NCI-H446 (cell line): ENCODE measurements at regions not wholly inside any gene's neighbourhood (a gene's known extent, or its start where the extent isn't known, plus 50 kb on each side); places are given as distances from the start of the nearest gene placed in this dataset.
"Not testable (repeated sequence)": the region's sequence is repeated elsewhere in the genome, so short reads cannot be mapped to it uniquely, and the experiment has no call there.

Experiments
- DNase-seq, 2 experiments: peaks; one replicate each; lab custom pipeline; 2025; lab: John Stamatoyannopoulos, UW

DNA sequence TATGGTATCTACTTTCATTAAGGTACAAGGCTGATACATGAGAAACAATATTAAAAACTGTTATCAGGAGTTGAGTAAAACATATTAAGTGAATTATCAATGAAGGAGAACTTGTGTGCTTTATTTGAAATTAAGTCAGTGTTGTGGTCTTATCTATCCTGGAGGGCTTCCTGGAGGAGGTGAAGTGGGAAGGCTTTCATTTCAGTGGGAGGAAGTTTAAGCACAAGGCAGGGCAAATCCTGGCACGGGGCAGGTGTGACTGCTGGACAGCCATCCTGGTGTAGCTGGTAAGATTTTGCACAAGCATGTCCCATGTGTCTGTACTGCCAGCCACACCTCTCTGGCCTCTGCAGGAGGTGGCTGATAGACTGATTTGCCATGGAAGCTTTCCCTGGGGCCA, 159.7 kb upstream of the SKOR2 start:
- no peak for DNase-seq

- no peak for DNase-seq
Measured at GRCh38 chr18:47410139-47410538, 158.7 kb upstream of the SKOR2 start.

GRCh38 chr18:47409519-47409918, 158.1 kb upstream of the SKOR2 start:
- no peak for DNase-seq

GRCh38 chr18:47407736-47408135, 156.3 kb upstream of the SKOR2 start:
- DNase-seq, result no peak

GRCh38 chr18:47404845-47405244, 153.4 kb upstream of the SKOR2 start:
- no peak for DNase-seq

- no peak for DNase-seq
Measured at GRCh38 chr18:47403949-47404348, 152.5 kb upstream of the SKOR2 start.

DNA sequence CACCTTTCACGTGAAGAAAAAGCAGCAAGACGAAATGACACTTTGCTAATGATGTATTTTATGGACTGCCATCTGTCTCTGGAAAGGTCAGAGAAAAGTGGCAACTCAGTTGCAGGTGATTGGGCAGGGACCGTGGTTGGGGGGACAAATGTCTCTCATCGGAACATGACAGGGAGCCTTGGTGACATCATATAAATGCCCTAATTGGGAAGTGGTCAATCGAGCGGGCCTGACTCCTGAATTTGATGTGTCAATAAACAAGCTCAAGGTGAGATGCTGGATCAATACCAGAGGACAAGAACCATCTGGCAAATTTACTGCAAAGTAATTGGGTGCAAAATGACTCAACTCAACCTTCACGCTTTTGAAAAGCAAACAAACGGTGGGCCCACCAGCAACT, 151.9 kb upstream of the SKOR2 start:
- no peak for DNase-seq

- no peak for DNase-seq
Measured at GRCh38 chr18:47399475-47399874, 148.0 kb upstream of the SKOR2 start.

GRCh38 chr18:47397671-47398319, 146.3 kb upstream of the SKOR2 start:
- no peak for DNase-seq

- DNase-seq, result no peak
Measured at GRCh38 chr18:47391665-47392064, 140.2 kb upstream of the SKOR2 start.

DNA sequence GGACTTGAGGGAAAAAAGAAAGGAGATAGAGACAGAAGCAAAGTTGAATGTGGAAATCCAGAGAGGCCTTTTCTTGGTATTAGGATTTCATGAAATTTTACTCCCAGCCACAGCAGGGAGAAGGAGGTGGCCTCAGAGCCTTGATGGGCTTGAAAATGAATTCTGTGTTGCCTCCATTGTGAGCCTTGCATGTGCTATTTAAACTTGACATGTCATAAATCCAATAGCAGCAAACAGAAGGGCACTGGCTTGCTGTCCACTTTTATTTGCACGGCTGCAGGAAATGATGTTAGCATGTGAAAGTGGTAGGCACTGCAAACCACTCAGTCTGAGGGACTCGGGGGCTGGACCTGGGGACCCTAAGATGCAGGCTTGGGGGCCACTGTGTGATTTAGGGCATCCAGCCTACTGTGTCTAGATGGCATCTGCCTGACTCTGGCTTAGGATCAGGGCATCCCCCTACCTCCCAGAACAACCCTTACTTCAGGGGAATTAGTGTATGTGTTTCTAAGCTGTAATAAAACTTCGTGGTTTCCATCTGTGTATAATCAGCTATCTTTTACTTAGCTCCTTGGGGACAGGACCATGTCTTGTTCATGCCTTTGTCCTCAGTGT, 139.1 kb upstream of the SKOR2 start:
- DNase-seq, result no peak

DNA sequence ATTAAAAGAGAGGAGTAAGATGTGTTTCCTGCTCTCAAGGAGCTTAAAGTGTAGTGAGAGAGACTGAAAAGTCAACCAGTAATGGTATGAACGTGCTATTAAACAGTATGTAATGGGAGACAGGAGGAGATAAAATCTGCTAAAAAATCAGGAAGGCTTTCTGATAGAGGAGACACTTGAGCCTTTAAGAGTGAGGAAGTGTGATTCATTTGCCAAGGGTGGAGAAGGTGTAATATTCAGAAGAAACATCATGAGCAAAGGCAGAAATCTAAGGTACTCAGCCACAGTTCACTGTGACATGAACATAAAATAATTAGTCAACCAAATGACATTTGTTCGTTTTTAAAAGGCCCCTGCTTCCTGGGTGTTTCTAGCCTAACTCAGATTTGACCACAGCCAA, 137.8 kb upstream of the SKOR2 start:
- DNase-seq, result no peak

DNA sequence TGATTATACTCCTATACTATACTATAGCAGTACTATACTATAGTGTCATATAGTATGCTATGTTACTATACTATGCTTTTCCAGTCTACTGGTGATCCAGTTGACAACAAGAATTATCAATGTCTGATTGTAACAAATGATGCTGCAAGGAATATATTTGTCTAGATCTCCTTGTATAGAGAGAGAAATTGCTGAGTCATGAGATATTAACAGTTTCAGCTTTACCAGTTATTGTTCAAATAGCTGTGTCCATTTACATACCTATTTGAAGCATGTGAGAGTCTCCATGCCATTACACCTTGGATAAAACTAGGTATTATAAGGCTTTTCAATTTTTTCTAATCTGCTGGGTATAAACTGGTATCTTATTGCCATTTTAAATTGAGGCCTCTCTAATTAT, 136.4 kb upstream of the SKOR2 start:
- no peak for DNase-seq

DNA sequence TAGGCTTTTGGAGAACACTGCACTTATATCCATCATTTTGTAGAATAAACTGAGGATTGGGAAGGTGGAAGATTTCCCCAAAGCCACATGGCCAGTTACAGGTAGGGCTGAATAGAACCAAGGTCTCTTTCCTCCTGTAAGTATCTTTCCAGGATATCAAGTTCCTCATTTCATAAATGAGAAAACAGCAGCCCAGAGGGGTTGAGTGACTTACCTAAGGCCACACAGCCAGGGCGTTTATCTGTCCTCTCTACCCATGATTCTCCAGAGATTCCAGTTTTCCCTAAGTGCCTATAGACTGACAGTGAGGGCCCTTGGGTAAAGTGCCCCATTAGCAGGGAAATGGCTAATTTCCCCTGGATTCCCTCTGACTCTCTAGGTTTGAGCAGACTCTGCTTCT, 132.3 kb upstream of the SKOR2 start:
- no peak for DNase-seq

DNA sequence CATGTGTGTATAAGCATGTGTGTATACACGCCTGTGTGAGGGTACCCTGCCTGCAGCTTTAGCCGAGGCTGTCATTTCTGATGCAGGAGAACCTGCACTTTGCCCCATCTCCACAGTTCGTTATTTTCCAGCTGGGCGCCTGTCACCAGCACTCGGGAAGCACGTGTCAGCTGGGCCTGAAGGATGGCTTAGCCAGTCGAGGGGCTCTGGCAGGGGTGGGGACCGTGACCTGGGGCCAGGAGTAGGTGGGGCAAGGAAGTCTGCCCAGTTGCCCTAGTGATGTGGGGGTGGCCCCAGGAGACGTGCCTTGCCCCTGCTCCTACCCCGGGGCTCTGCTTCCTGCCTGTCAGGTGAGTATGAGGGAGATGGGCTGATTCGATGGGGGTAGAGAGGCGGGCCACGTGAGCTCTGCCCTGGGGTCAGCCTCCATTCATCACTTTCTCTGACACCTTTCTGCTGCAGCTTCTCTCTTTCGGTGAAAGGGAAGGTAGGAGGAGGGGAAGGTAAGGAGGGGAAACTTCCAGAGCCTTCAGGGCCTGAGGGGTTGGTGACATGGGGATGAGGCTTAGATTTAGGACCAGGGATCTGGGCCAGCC, 130.6 kb upstream of the SKOR2 start:
- no peak for DNase-seq

DNA sequence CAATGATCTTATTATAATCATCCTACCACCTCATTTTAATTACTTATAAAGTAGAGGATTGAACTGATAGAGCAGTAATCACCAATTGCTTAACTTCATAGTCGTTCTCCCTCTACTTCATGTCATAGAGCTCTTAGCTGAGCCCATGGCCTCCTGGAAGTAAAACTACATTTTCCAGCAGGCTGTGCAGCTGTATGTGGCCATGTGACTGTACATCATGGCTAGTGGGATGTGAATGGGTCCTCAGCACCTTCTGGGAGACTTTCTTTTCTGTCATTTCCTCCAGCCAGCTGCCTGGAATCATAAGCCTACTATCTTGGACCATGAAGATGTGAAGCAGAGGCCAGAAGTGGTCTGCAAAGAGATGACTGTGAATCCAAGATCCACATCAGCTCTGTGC, 128.7 kb upstream of the SKOR2 start:
- DNase-seq, result no peak

DNA sequence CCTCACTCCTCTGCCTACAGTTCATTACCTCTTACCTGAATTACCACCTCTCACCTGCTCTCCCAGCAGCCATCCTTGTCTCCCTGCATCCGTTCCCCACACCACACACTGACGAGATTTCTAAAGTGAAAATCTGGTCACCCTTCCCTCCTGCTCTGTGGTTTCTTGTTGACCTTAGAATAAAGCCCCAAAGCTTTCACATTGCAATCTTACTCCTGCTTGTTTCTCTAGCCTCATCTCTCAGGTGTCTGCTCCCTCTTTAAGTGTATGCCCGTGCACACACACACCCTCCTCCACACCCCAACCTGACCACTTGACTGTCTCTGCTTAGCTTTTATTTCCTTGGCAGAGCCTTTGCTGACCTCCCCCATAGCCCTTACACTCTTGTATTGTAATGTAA, 122.0 kb upstream of the SKOR2 start:
- no peak for DNase-seq

DNA sequence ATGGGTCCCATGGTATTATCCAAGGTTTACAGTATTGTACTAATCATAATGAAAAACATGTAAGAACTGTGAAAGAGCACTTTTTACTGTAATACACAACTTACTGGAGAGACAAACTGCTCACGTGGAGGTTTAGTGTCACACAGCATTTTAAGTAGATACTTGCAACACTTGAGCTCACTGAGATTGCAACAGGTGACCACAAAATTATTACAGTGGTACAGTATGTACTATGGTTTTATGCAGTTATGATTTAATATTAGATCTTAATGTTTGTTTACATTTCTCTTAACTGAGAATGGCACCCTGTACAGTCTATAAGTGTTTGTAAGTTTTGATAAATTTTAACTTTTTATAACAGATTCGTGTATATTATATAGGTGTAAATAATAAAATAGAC, 118.6 kb upstream of the SKOR2 start:
- no peak for DNase-seq

DNA sequence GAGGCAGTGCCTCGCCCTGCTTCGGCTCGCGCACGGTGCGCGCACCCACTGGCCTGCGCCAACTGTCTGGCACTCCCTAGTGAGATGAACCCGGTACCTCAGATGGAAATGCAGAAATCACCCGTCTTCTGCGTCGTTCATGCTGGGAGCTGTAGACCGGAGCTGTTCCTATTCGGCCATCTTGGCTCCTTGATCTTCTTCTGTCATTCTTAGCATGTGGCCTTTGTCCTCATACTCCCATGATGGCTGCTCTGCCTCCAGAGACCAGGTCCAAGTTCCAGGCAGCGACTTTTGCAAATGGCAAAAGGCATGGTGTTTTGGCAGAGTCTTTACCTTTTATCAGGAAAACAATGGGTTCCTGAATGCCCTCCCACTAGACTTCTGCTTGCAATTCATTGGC, 102.6 kb upstream of the SKOR2 start:
- DNase-seq, result not testable (repeated sequence)

- DNase-seq, result peak in 1 of 2 experiments; percentile 62
Measured at GRCh38 chr18:47346016-47346415, 94.6 kb upstream of the SKOR2 start.

DNA sequence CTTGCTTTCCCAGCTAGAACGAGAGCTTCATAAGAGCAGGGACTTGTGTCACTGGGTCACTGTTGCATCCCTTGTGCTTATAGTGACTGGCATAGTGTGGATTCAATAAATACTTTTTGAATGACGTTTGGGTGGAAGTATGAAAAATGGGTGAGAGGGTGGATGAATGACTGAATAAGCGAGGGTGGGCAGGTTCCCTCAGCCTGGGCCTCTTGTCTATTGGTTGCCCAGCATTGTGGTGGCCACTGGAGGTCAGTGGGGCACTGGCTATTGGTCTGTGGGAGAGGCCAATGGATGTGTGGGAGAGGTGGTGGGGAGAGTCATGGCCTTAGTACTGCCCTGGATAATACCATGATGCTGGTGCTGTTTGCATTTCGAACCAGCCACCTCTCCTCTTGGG, 93.8 kb upstream of the SKOR2 start:
- DNase-seq, result no peak

DNA sequence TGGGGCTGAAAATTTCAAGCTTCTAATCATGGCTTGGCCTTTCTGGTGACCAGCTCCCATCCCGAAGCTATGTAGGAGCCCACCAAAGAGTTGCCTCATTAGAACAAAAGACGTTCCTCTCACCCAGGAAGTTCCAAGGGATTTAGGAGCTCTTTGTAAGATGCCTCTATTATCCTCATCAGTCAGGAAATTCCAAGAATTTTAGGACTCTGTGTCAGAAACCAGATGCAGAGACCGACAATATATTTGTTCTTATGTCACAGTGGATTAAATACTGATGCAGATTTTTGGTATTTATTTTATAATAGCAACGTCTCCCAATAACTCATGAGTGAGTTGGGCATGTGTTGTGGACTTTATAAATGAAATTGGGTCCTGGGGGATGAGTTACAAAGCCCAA, 91.8 kb upstream of the SKOR2 start:
- DNase-seq, result no peak

GRCh38 chr18:47342566-47342965, 91.1 kb upstream of the SKOR2 start:
- no peak for DNase-seq

GRCh38 chr18:47341678-47342077, 90.2 kb upstream of the SKOR2 start:
- no peak for DNase-seq
